HUES64 (cell line): ENCODE measurements at regions not wholly inside any gene's neighbourhood (a gene's known extent, or its start where the extent isn't known, plus 50 kb on each side); places are given as distances from the start of the nearest gene placed in this dataset.

Experiments used
- H3K27ac ChIP-seq: 2 replicates; pipeline ENCODE4 v1.7.0; 2013; ENCODE audit warnings: low read depth, low read length, inconsistent platforms
- H3K27me3 ChIP-seq: 2 replicates; pipeline ENCODE4 v1.6.1; 2013; ENCODE audit warnings: mild to moderate bottlenecking, low read length; ENCODE audit not compliant: insufficient read depth
- H3K36me3 ChIP-seq: 2 replicates; pipeline ENCODE4 v1.6.1; 2013; ENCODE audit warnings: mild to moderate bottlenecking, low read length; ENCODE audit not compliant: insufficient read depth
- H3K4me1 ChIP-seq: 2 replicates; pipeline ENCODE4 v1.6.1; 2013; ENCODE audit warnings: mild to moderate bottlenecking, low read length, moderate library complexity; ENCODE audit not compliant: insufficient read depth
- H3K4me3 ChIP-seq: 2 replicates; pipeline ENCODE4 v1.5.1; 2013; ENCODE audit warnings: mild to moderate bottlenecking, low read length, moderate library complexity
- H3K9ac ChIP-seq: 2 replicates; pipeline ENCODE4 v1.6.1; 2013; ENCODE audit warnings: mild to moderate bottlenecking, low read depth, low read length
- H3K9me3 ChIP-seq: 2 replicates; pipeline ENCODE4 v1.6.1; 2013; ENCODE audit warnings: low read depth, low read length; ENCODE audit not compliant: insufficient read depth
- WGBS: fragments of 150-250, 120-280 bp; methylation state at CpG from one replicate; pipeline ENCODE4 v1.1.7; 2013; ENCODE audit warnings: missing lambda C conversion rate; 5-methylcytosine and 5-hydroxymethylcytosine counted together

DNA sequence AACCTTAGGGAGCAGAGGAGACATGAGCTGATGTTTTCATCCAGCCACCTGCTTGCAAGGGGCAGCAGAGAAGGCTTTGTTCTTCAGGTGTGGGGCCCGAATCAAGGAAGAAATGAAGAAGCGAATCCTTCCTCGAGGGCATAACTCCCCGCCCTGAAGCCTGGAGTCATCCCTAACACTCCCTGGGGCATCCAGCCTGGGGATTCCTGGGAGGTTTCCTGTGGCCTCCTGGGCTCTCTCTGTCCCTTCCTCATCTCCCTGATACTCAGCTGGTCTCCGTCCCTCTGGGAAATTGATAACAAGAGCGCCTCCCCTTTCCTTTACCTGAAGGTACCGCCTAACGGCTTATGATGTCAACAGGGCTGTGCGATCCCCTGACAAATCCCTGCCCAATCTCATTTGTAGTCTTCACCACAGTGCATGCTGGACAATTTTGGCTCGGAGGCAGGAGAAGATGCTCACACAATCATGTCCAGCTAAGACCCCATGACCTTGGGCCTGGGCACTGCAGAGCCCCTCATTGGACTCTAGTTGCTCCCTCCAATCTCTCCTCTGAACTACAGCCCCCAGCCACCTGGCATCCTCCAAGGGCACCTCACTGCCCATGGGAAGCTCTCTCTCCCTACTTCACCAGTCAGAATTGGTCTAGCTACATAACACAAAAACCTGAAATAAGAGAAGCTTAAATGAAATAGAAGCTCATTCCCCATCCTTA, 80.6 kb upstream of the RTL6 start:
- Histone ChIP-seq H3K4me3 (no peak overlapping the region), H3K9ac (no peak overlapping the region), H3K27ac (no peak overlapping the region), H3K4me1 (no peaks in the 10 kb centered on the region), H3K27me3 (no peaks in the 10 kb centered on the region), H3K9me3 (no peaks in the 10 kb centered on the region), H3K36me3 (no peaks in the 10 kb centered on the region)
- 79% methylated on average over 10 of the region's 10 CpGs for WGBS

DNA sequence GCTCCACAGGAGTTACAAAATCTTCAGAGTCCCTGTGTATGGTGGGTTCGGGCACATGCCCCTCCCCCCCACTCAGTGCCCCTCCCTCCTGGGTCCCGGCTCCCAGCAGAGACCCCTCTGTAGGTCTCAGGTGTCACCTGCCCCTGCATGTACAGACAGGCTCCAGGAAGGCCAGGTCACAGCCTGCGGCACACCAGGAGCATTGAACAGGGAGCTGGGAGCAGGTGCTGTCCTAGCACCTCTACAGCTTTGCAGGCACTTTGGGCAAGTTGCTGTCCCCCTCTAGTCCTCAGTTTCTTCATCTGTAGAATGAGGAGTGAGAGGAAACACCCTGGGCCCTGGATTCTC, 80.1 kb upstream of the RTL6 start:
- Histone ChIP-seq H3K4me1 (no peaks in the 10 kb centered on the region), H3K9me3 (no peaks in the 10 kb centered on the region), H3K9ac (no peak overlapping the region), H3K36me3 (no peaks in the 10 kb centered on the region), H3K27ac (no peak overlapping the region), H3K4me3 (no peak overlapping the region), H3K27me3 (no peaks in the 10 kb centered on the region)
- 73% methylated on average over 3 of the region's 3 CpGs for WGBS

DNA sequence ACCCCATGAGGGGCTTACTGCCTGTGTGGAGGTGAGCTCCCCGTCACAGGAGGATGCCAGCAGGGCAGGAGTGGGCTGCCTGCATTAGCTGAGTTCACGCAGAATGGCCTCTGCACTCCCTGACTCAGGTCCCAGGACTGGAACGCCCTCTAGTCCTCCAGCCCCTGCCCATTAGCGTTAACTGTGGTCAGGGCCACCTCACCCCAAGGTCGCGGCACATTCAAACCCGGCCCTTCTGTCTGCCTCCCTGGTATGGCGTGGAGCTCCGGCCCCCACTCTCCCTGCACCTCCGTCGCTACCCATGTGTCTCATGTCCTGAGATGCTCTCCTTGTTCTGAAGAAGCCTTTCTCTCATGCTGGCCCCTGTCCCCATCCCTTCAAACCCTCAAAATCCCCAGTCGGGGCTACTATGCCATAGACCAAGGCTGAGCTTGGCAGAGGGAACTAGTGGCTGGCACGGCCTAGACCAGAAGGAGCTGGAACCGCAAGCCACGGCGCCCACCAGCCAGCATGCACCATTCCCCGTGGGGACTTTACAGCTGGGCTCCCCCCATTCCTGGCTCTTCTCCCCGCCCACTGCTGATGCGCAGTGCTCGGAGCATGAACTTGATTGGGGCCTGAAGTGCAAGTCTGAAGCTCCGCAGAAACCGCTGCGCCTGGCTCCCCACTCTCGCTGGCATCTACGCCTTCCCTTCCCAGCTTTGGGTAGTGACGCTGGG, 79.5 kb upstream of the RTL6 start:
- H3K9me3 ChIP-seq = no peaks in the 10 kb centered on the region
- WGBS = 84% methylated on average over 26 of the region's 26 CpGs
- H3K36me3 ChIP-seq = no peaks in the 10 kb centered on the region

DNA sequence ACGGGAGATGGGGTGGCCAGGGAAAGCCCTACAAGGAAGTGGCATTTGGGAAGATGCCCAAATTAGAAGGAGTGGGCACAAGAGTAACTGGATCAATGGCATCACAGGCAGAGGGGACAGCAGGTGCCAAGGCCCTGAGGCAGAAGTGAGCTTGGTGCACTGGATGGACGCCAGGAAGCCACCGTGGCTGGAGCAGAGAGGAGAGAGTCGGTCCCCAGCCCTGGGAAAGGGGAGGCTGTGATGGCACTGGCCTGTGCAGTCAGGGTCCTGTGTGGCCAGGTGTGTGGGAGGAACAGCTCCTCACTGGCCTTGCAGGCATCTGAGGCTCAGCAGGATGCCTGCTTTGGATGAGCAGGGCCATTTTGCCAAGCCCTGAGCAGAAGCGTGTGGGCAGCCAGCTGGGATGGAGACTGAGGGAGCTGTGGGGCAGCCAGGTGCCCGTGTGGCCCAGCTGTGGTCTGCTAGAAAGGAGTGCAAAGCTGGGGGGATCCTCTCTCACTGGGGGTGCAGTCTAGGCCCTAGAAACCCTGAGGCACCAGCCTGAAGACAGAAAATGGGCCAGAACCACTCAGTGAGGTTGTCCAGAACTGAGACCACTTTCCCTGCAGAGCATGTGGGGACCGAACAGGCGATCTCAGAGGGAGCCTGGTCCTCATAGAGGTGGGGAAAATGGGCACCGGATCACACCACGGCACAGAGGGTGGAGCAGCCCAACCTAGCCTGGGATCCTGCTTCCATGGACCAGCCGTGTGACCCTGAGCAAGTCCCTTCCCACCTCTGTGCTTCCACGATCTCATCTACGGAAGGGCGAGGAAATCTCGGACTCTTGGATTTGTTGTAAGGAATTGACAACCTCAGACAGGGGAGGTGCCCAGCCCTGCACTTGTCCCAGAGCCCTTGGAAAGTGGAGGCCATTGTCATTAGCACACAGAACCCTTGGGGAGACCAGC, 78.6 kb upstream of the RTL6 start:
- WGBS = 93% methylated on average over 15 of the region's 15 CpGs
- H3K27me3 ChIP-seq = no peaks in the 10 kb centered on the region
- H3K36me3 ChIP-seq = no peaks in the 10 kb centered on the region

More for the DNA sequence above, 79.5 kb upstream of the RTL6 start:
- H3K27me3 ChIP-seq = no peaks in the 10 kb centered on the region
- H3K27ac ChIP-seq = no peak overlapping the region
- H3K4me3 ChIP-seq = no peak overlapping the region
- no peaks in the 10 kb centered on the region for H3K4me1 ChIP-seq
- no peak overlapping the region for H3K9ac ChIP-seq

DNA sequence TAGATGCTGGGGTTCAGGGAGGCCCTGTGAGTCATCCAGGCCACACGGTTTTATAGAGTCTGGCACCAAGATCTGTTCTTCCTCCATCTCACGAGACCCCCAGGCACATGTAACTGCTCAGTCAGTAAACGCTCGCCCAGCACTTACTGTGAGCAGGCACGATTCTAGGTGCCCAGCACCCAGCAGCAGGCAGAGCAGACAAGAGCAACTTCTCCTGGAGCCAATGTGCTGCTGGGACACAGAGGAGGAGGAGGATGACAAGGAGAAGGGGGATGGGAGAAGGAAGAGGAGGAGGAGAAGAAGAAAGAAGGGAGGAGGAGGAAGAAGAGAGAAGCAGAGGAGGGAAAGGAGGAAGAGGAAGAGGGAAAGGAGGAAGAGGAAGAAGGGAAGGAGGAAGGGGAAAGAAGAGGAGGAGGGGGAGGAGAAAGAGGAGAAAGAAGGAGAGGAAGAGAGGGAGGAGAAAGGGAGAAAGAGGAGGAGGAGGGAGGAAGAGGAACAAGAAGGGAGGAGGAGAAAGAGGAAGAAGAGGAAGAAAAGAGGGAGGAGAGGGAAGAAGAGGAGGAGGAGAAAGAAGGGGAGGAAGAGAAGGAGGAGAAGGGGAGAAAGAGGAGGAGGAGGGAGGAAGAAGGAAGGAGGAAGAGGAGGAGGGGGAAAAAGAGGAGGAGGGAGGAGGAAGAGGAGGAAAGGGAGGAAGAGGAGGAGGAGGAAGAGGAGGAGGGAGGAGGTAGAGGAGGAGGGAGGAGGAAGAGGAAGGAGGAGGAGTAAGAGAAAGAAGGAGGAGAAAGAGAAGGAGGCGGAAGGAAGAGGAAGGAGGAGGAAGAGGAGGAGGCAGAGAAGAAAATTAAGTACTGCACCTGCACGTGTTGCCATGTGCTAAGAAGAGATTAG, 77.6 kb upstream of the RTL6 start:
- Histone ChIP-seq H3K36me3 (no peaks in the 10 kb centered on the region), H3K27me3 (no peaks in the 10 kb centered on the region), H3K9me3 (no peaks in the 10 kb centered on the region), H3K27ac (no peak overlapping the region), H3K4me3 (no peak overlapping the region), H3K4me1 (no peaks in the 10 kb centered on the region), H3K9ac (no peak overlapping the region)
- 82% methylated on average over 7 of the region's 7 CpGs for WGBS

More for the DNA sequence above, 78.6 kb upstream of the RTL6 start:
- H3K9me3 ChIP-seq = no peaks in the 10 kb centered on the region
- H3K9ac ChIP-seq = no peak overlapping the region
- H3K27ac ChIP-seq = no peak overlapping the region
- no peaks in the 10 kb centered on the region for H3K4me1 ChIP-seq
- no peak overlapping the region for H3K4me3 ChIP-seq

DNA sequence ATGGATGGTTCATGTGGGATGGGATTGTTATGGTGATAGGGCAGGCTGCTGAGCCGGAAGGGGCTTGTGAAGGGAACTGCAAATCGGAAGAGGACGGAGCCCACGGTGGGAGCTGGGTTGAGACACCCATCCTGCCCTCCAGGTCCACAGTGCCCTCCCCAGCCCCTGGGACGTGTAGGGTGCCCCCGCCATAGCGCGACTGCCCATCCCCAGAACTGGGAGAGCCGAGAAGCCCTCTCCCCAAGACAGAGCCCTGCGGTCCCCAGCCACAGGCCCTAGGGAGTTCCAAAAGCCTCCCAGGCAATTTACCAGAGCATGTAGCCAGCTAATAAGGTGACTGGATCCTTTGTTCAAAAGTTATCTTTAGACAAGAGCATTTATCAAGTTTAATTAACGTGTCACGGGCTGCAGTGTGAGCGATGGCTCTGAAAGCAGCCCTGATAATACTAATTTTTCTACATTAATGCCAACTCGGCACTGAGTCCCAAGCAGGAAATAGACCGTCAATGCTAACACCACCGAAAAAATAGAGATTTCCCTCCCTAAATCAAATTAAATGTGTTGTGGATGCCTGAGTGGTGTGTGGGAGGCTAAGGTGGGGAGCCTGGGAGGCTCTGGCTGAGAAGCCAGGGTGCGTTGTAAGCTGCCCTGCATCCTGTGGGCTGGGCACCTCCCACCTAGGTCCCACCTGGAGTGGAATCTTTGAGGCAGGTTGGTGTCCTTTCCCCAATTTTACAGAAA, 76.8 kb upstream of the RTL6 start:
- Histone ChIP-seq H3K4me1 (no peaks in the 10 kb centered on the region), H3K36me3 (no peaks in the 10 kb centered on the region), H3K9ac (no peak overlapping the region), H3K4me3 (no peak overlapping the region), H3K27ac (no peak overlapping the region), H3K9me3 (no peaks in the 10 kb centered on the region; the same call in 1 of the 2 replicates), H3K27me3 (no peaks in the 10 kb centered on the region)
- 85% methylated on average over 17 of the region's 17 CpGs for WGBS

DNA sequence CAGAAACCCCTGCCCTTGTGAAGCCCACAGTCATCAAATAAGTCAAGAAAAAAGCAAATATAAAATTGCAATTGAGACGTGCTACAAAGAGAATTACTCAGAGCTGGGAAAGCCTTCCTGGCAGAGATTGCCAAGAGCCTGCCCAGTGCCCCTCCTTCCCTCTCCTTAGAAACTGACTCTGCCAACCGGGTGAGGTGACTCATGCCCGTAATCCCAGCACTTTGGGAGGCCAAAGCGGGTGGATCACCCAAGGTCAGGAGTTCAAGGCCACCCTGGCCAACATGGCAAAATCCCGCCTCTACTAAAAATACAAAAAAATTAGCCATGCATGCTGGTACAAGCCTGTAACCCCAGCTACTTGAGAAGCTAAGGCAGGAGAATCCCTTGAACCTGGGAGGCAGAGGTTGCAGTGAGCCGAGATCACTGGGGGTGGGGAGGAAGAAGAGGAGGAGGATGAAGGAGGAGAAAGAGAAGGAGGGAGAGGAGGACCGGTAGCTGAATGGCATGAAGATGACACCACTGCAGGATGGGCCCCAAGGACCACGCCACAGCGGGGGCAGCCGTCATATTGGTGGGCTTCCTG, 76.1 kb upstream of the RTL6 start:
- WGBS = 84% methylated on average over 10 of the region's 10 CpGs
- H3K27me3 ChIP-seq = no peaks in the 10 kb centered on the region
- no peaks in the 10 kb centered on the region; the same call in 1 of the 2 replicates for H3K9me3 ChIP-seq
- H3K36me3 ChIP-seq = no peaks in the 10 kb centered on the region
- H3K4me3 ChIP-seq = no peak overlapping the region
- H3K4me1 ChIP-seq = no peaks in the 10 kb centered on the region
- no peak overlapping the region for H3K9ac ChIP-seq
- H3K27ac ChIP-seq = no peak overlapping the region

DNA sequence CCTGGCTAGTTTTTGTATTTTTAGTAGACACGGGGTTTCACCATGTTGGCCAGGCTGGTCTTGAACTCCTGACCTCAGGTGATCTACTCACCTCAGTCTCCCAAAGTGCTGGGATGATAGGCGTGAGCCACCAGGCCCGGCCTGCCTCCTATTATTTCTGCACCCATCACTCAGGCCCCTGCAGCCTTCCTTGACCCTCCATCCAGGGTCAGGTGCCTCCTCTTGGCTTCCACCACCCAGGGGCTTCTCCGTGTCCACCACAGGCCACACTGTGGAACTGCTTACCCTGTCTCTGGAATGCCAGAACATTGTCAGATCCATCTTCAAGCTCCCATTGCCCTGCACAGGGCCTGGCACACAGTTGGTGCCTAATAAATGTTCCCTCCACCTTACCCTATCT, 75.4 kb upstream of the RTL6 start:
- Histone ChIP-seq H3K36me3 (no peaks in the 10 kb centered on the region), H3K27ac (no peak overlapping the region), H3K9me3 (no peaks in the 10 kb centered on the region; the same call in 1 of the 2 replicates), H3K9ac (no peak overlapping the region), H3K4me3 (no peak overlapping the region), H3K27me3 (no peaks in the 10 kb centered on the region), H3K4me1 (no peaks in the 10 kb centered on the region)
- whole genome bisulfite sequencing = 87% methylated on average over 4 of the region's 4 CpGs

DNA sequence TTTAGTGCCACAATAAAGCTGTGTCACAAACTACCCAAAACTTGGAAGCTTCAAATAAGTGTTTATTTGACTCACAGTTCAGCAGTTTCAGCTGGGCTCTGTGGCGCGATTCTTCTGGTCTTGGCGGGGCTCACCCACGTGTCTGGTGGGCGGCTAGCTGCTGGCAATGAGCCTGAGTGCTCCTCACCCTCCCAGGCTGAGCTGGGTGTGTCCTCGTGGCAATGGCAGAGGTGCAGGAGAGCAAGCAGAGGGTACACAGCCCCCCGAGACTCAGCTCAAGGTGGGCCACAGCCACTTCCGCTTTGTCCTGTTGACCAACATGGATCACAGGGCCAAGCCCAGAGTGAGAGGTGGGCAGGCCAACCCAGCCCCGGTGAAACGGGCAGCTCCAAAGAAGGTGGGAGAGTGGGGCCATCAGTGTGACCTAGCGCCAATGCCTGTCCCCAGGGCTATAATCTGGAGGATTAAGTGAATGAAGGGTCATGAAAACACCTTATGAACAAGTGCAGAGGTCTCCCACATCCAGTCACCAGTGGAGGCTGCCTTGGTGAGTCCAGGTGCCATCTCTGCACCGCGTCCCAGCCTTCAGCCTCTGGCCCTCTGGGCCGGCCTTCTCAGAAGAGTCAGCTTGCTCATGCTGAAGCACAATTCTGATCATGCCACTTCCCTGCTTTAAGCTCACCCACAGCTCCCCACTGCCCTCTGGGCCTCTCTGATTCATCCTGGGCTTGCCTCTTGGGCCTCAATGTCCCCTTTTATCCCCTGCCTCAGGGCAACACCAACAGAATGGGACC, 74.6 kb upstream of the RTL6 start:
- H3K27me3 ChIP-seq = no peaks in the 10 kb centered on the region
- H3K9me3 ChIP-seq = no peaks in the 10 kb centered on the region; the same call in 1 of the 2 replicates
- no peaks in the 10 kb centered on the region for H3K36me3 ChIP-seq
- H3K27ac ChIP-seq = no peak overlapping the region
- no peak overlapping the region for H3K9ac ChIP-seq
- H3K4me1 ChIP-seq = no peaks in the 10 kb centered on the region
- 88% methylated on average over 14 of the region's 14 CpGs for WGBS
- H3K4me3 ChIP-seq = no peak overlapping the region
